ENCODE measurements at regions not wholly inside any gene's neighbourhood (a gene's known extent, or its start where the extent isn't known, plus 50 kb on each side); places are given as distances from the start of the nearest gene placed in this dataset.

DNA sequence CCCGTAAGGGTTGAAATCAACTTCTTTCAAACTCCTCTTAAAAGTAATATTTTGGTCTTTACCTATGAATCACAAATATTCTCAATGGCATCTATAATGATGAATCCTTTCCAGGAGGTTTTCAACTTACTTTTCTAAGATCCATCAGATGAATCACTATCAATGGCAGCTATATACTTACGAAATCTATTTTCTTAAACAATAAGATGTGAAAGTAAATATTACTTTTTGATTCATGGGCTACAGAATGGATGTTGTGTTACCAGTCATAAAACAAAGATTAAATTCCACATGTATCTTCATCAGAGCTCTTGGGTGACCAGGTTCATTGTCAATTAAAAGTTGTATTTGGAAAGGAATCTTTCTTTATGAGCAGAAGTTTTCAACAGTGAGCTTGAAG is 1877.7 kb upstream of the ACO1 start:
- H2AFZ ChIP-seq (ENCODE audit: low read length): no peak overlapping the region
- no peak overlapping the region for H3K27ac ChIP-seq (ENCODE audit: low read length)
- H3K4me3 ChIP-seq (ENCODE audit: low read length): no peak overlapping the region
- no peaks in the 10 kb centered on the region for H3F3A ChIP-seq (ENCODE audit: insufficient read depth, low read length)
- no peaks in the 10 kb centered on the region for H3K27me3 ChIP-seq (replicated peaks; ENCODE audit: insufficient read depth, low read length)
- no peaks in the 10 kb centered on the region for H3K79me2 ChIP-seq (ENCODE audit: low read length)
- no peaks in the 10 kb centered on the region for H3K36me3 ChIP-seq (replicated peaks; ENCODE audit: insufficient read depth, low read length)
- DNase-seq: no peak
- H3K9me2 ChIP-seq (replicated peaks; ENCODE audit: insufficient read depth, low read length): no peaks in the 10 kb centered on the region
- TF ChIP-seq EZH2phosphoT487 (IDR thresholded peaks at IDR 0.05; ENCODE audit: low read length) (no peak), EZH2 (optimal IDR thresholded peaks at IDR 0.05; ENCODE audit: low read depth, low read length) (no peak)
- TF ChIP-seq, protein P1, sequence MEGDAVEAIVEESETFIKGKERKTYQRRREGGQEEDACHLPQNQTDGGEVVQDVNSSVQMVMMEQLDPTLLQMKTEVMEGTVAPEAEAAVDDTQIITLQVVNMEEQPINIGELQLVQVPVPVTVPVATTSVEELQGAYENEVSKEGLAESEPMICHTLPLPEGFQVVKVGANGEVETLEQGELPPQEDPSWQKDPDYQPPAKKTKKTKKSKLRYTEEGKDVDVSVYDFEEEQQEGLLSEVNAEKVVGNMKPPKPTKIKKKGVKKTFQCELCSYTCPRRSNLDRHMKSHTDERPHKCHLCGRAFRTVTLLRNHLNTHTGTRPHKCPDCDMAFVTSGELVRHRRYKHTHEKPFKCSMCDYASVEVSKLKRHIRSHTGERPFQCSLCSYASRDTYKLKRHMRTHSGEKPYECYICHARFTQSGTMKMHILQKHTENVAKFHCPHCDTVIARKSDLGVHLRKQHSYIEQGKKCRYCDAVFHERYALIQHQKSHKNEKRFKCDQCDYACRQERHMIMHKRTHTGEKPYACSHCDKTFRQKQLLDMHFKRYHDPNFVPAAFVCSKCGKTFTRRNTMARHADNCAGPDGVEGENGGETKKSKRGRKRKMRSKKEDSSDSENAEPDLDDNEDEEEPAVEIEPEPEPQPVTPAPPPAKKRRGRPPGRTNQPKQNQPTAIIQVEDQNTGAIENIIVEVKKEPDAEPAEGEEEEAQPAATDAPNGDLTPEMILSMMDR (IDR thresholded peaks at IDR 0.05; ENCODE audit: low read length): no peak
- H4K20me1 ChIP-seq (ENCODE audit: insufficient read depth, low read length): no peaks in the 10 kb centered on the region
- H3K9me3 ChIP-seq (replicated peaks; ENCODE audit: insufficient read depth, low read length): no peaks in the 10 kb centered on the region
- no peaks in the 10 kb centered on the region for H3K4me1 ChIP-seq (ENCODE audit: low read length)
- H3K9ac ChIP-seq (ENCODE audit: low read length): no peak overlapping the region
- H3K4me2 ChIP-seq (ENCODE audit: low read depth, low read length): no peak overlapping the region

DNA sequence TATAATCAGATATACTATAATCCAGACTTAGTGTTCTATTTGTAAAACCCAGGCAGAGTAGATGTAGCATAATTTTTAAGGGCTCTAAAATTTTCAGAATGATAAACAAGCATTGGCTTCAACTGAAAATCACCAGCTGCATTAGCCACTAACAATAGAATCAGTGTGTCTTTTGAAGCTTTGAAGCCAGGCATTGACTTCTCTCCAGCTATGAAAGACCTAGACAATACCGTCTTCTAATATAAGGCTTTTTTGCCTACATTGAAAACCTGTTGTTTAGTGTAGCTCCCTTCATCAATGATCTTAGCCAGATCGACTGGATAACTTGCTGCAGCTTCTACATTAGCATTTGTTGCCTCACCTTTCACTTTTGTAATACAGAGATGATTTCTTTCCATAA is 1877.3 kb upstream of the ACO1 start:
- H3K9me2 ChIP-seq (replicated peaks; ENCODE audit: insufficient read depth, low read length): no peaks in the 10 kb centered on the region
- no peak for DNase-seq
- no peak overlapping the region for H3K27ac ChIP-seq (ENCODE audit: low read length)
- TF ChIP-seq, protein P1 (IDR thresholded peaks at IDR 0.05; ENCODE audit: low read length): no peak
- TF ChIP-seq EZH2 (optimal IDR thresholded peaks at IDR 0.05; ENCODE audit: low read depth, low read length) (no peak), EZH2phosphoT487 (IDR thresholded peaks at IDR 0.05; ENCODE audit: low read length) (no peak)
- no peak overlapping the region for H2AFZ ChIP-seq (ENCODE audit: low read length)
- no peak overlapping the region for H3K9ac ChIP-seq (ENCODE audit: low read length)
- H3K4me3 ChIP-seq (ENCODE audit: low read length): no peak overlapping the region
- no peaks in the 10 kb centered on the region for H3K36me3 ChIP-seq (replicated peaks; ENCODE audit: insufficient read depth, low read length)
- H3K4me1 ChIP-seq (ENCODE audit: low read length): no peaks in the 10 kb centered on the region
- no peak overlapping the region for H3K4me2 ChIP-seq (ENCODE audit: low read depth, low read length)
- no peaks in the 10 kb centered on the region for H3F3A ChIP-seq (ENCODE audit: insufficient read depth, low read length)
- no peaks in the 10 kb centered on the region for H3K9me3 ChIP-seq (replicated peaks; ENCODE audit: insufficient read depth, low read length)
- no peaks in the 10 kb centered on the region for H3K79me2 ChIP-seq (ENCODE audit: low read length)
- no peaks in the 10 kb centered on the region for H4K20me1 ChIP-seq (ENCODE audit: insufficient read depth, low read length)
- H3K27me3 ChIP-seq (replicated peaks; ENCODE audit: insufficient read depth, low read length): no peaks in the 10 kb centered on the region

- Histone ChIP-seq H3K4me3 (ENCODE audit: low read length) (no peak overlapping the region), H3K27ac (ENCODE audit: low read length) (no peak overlapping the region), H3K36me3 (replicated peaks; ENCODE audit: insufficient read depth, low read length) (no peaks in the 10 kb centered on the region), H3F3A (ENCODE audit: insufficient read depth, low read length) (no peaks in the 10 kb centered on the region), H2AFZ (ENCODE audit: low read length) (no peak overlapping the region), H4K20me1 (ENCODE audit: insufficient read depth, low read length) (no peaks in the 10 kb centered on the region), H3K9ac (ENCODE audit: low read length) (no peak overlapping the region), H3K27me3 (replicated peaks; ENCODE audit: insufficient read depth, low read length) (no peaks in the 10 kb centered on the region), H3K4me2 (ENCODE audit: low read depth, low read length) (no peak overlapping the region), H3K79me2 (ENCODE audit: low read length) (no peaks in the 10 kb centered on the region), H3K9me3 (replicated peaks; ENCODE audit: insufficient read depth, low read length) (no peaks in the 10 kb centered on the region), H3K4me1 (ENCODE audit: low read length) (no peaks in the 10 kb centered on the region), H3K9me2 (replicated peaks; ENCODE audit: insufficient read depth, low read length) (no peaks in the 10 kb centered on the region)
- no peak for DNase-seq
- no peak for TF ChIP-seq EZH2phosphoT487 (IDR thresholded peaks at IDR 0.05; ENCODE audit: low read length)
- TF ChIP-seq EZH2 (optimal IDR thresholded peaks at IDR 0.05; ENCODE audit: low read depth, low read length): no peak
- TF ChIP-seq, protein P1 (IDR thresholded peaks at IDR 0.05; ENCODE audit: low read length): no peak
Observed at GRCh38 chr9:30511666-30512065, 1872.8 kb upstream of the ACO1 start.
